Skeletal muscle tissue (tissue), 4 donors: ENCODE measurements at regions not wholly inside any gene's neighbourhood (a gene's known extent, or its start where the extent isn't known, plus 50 kb on each side); places are given as distances from the start of the nearest gene placed in this dataset. TPM values are rescaled to one million over a fixed set of nuclear protein-coding genes. Genes with fewer than 3 reads are reported as not detected.
"Not testable (repeated sequence)": the region's sequence is repeated elsewhere in the genome, so short reads cannot be mapped to it uniquely, and the experiment has no call there.

ENCODE experiments used
- H3K27ac ChIP-seq: one replicate; pipeline ENCODE4 v1.7.0; 2013; ENCODE audit warnings: mild to moderate bottlenecking, low read depth, low read length, inconsistent platforms
- H3K27me3 ChIP-seq, 3 donors: one replicate each; pipeline ENCODE4 v1.7.0; 2013; ENCODE audit warnings: low read length in 3 of 3; ENCODE audit not compliant: control insufficient read depth in 3 of 3, insufficient read depth in 3 of 3
- H3K36me3 ChIP-seq, 3 donors: one replicate each; pipeline ENCODE4 v1.7.0; 2013; ENCODE audit warnings: low read length in 3 of 3; ENCODE audit not compliant: control insufficient read depth in 3 of 3, insufficient read depth in 3 of 3
- H3K4me1 ChIP-seq, 3 donors: one replicate each; pipeline ENCODE4 v1.7.0; 2013; ENCODE audit warnings: low read length in 3 of 3, mild to moderate bottlenecking in 3 of 3; ENCODE audit not compliant: control insufficient read depth in 3 of 3, insufficient read depth in 3 of 3
- H3K4me3 ChIP-seq, 3 donors: one replicate each; pipeline ENCODE4 v1.7.0; 2013; ENCODE audit warnings: low read length in 3 of 3
- H3K9ac ChIP-seq, 3 donors: one replicate each; pipeline ENCODE4 v1.7.0; 2013; ENCODE audit warnings: low read length in 3 of 3, mild to moderate bottlenecking in 3 of 3, moderate library complexity in 2 of 3, low read depth in 1 of 3
- H3K9me3 ChIP-seq, 3 donors: one replicate each; pipeline ENCODE4 v1.7.0; 2013; ENCODE audit warnings: low read length in 3 of 3; ENCODE audit not compliant: control insufficient read depth in 3 of 3
- small RNA-seq: library from RNA; depleted of rRNA; stranded (forward); fragments of <200 nt; gene quantifications from one replicate; pipeline ENCODE3, GENCODE V24; 2014
- donor health status: Osteomylitis.

DNA sequence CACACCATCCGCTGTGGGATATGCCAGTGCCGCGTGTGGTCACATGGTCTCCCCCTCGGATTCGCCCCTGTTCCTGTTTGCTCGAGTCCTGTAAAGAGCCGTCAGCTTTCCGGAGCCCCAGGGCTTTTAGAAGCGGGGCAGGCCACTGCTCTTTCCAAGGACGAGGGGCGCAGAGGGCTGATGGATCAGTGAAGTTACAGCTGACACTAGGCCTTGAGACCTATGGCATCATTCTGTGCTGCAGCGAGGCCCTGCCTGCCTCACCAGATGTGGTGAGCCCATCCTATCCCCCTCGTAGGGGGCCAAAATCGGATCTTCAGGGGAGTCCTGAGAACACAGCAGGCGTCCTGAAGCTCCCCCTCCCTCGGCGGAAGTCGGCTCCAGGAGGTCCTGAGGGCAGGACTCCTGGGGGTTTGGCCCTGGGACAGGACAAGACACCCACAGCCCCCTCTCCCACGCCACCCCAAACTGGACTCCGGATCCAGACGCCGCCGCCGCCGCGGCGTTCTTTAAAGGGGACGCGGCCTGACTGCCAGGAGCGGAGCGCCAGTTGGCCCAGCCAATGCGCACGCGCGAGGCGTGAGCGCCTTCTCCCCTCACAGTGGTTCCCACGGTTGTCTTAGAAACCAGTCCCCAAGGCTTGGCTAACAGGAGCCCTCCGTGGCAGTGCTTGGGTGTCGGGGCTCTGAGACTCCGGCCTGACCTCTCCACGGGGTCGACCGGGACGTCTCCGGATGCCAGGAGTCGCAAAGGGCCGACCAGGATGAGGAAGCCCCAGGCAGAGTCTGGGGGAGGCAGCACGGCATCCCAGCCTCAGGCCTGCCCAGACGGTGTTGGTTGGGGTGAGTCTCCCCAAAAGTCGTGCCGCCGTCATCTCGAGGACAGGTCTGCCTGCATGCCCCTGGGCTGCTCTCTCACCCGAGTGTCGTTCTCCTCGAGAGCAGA is 371.7 kb downstream of the ZNF716 start:
- H3K36me3 ChIP-seq = no peaks in the 10 kb centered on the region
- H3K4me3 ChIP-seq = no peak overlapping the region
- no peak overlapping the region for H3K27ac ChIP-seq
- H3K27me3 ChIP-seq = no peaks in the 10 kb centered on the region
- no peaks in the 10 kb centered on the region for H3K4me1 ChIP-seq
- no peaks in the 10 kb centered on the region for H3K9me3 ChIP-seq
- H3K9ac ChIP-seq = no peak overlapping the region

DNA sequence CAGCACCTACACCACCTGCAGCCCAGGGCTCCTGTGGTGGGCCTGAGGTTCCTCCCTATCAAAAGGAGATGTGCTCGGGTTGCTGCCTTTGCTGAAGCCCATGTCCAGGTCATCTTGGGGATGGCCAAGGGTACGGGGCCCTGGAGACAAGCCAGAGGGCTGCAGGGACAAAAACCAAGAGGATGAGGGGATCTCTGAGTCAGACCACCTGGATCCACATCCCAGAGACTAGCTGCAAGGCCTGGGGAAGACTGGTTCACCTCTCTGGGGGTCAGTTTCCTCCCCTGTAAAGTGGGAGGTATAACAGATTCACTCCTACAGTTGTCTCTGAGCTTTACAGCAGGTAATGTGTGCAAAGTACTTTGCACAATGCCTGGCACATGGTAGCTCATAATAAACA is 376.6 kb downstream of the ZNF716 start:
- H3K4me3 ChIP-seq, H3K4me1 ChIP-seq, H3K27ac ChIP-seq, H3K27me3 ChIP-seq, H3K36me3 ChIP-seq, H3K9me3 ChIP-seq, H3K9ac ChIP-seq: not testable (repeated sequence)

GRCh38 chr7:57835161-57835560 is 385.2 kb downstream of the ZNF716 start:
- not testable (repeated sequence) for H3K27ac ChIP-seq, H3K27me3 ChIP-seq, H3K36me3 ChIP-seq, H3K4me3 ChIP-seq, H3K9ac ChIP-seq, H3K4me1 ChIP-seq, H3K9me3 ChIP-seq

- not testable (repeated sequence) for H3K36me3 ChIP-seq, H3K27ac ChIP-seq
Observed at GRCh38 chr7:57839152-57839551, 389.2 kb downstream of the ZNF716 start.

GRCh38 chr7:57867884-57868701 is 418.1 kb downstream of the ZNF716 start:
- Histone ChIP-seq H3K36me3 (no peaks in the 10 kb centered on the region), H3K27ac (no peak overlapping the region), H3K4me1 (no peaks in the 10 kb centered on the region), H3K9me3 (no peaks in the 10 kb centered on the region), H3K4me3 (no peak overlapping the region), H3K9ac (no peak overlapping the region), H3K27me3 (peaks cover 3 to 13% (median 6%) of the 10 kb centered on the region in 3 donors)

More at GRCh38 chr7:57839152-57839551, 389.2 kb downstream of the ZNF716 start:
- H3K9me3 ChIP-seq, H3K4me3 ChIP-seq, H3K27me3 ChIP-seq, H3K9ac ChIP-seq, H3K4me1 ChIP-seq: not testable (repeated sequence)

GRCh38 chr7:57868771-57869483 is 418.9 kb downstream of the ZNF716 start:
- Histone ChIP-seq H3K27me3 (peaks cover 3 to 13% (median 6%) of the 10 kb centered on the region in 3 donors), H3K9ac (no peak overlapping the region), H3K4me3 (peak overlapping the region in 2 of 3 donors; percentile 14 to 22), H3K9me3 (no peaks in the 10 kb centered on the region), H3K4me1 (no peaks in the 10 kb centered on the region), H3K36me3 (no peaks in the 10 kb centered on the region), H3K27ac (no peak overlapping the region)

Small RNAs in the stretch of these regions (small RNA-seq; reads per million reads assigned to genes)
- not detected for gene AC023141.11
- not detected for gene AC023141.12
- gene AC023141.8 = not detected
